Peyer's patch (tissue), 4 donors: ENCODE measurements at regions not wholly inside any gene's neighbourhood (a gene's known extent, or its start where the extent isn't known, plus 50 kb on each side); places are given as distances from the start of the nearest gene placed in this dataset.

Experiments used
- POLR2A ChIP-seq, 2 donors: fragments of 450-650 bp; IDR thresholded peaks; one replicate each; pipeline ENCODE4 v1.5.1; 2017; ENCODE audit warnings: antibody characterized with exemption in 2 of 2, mild to moderate bottlenecking in 2 of 2, moderate library complexity in 2 of 2
- TF ChIP-seq, protein P1 (sequence below), 6 experiments: fragments of 450-650 bp in 4 of 6; fragments of 200-600 bp in 2 of 6; sonication (generic) in 1 of 6; IDR thresholded peaks; one replicate each; pipeline ENCODE4 v1.5.1; 2017 to 2019; ENCODE audit warnings: antibody characterized with exemption in 6 of 6, mild to moderate bottlenecking in 3 of 6, moderate library complexity in 1 of 6

DNA sequence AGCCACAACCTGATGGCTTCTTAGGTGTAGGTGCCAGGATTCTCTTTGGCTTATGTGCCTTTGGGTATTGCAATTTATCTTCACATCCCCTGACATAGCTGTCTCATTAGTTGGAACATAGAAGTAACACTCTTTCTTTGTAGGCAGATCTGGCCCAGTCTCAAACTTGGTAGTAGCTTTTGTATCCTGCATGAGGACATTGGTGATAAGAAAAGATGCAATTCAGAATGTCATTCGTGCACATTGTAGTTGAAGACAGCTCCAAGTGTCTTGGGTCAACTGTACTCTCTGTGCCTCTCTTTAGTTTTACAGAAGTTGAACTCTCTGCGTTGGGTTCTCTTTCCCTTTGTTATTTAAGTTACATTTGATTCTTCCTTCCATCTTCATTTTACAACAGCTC is 69.6 kb upstream of the BCL11A start:
- TF ChIP-seq, protein P1, sequence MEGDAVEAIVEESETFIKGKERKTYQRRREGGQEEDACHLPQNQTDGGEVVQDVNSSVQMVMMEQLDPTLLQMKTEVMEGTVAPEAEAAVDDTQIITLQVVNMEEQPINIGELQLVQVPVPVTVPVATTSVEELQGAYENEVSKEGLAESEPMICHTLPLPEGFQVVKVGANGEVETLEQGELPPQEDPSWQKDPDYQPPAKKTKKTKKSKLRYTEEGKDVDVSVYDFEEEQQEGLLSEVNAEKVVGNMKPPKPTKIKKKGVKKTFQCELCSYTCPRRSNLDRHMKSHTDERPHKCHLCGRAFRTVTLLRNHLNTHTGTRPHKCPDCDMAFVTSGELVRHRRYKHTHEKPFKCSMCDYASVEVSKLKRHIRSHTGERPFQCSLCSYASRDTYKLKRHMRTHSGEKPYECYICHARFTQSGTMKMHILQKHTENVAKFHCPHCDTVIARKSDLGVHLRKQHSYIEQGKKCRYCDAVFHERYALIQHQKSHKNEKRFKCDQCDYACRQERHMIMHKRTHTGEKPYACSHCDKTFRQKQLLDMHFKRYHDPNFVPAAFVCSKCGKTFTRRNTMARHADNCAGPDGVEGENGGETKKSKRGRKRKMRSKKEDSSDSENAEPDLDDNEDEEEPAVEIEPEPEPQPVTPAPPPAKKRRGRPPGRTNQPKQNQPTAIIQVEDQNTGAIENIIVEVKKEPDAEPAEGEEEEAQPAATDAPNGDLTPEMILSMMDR (IDR thresholded peaks at IDR 0.05): no peak
- TF ChIP-seq POLR2A (IDR thresholded peaks at IDR 0.05): no peak
